GM12874 (cell line): ENCODE measurements at regions not wholly inside any gene's neighbourhood (a gene's known extent, or its start where the extent isn't known, plus 50 kb on each side); places are given as distances from the start of the nearest gene placed in this dataset.

ENCODE experiments used
- CTCF ChIP-seq: IDR thresholded peaks from 2 replicates; pipeline ENCODE4 v1.5.1; 2011; ENCODE audit warnings: low read depth, mild to moderate bottlenecking, control low read depth, low read length, moderate library complexity; ENCODE audit not compliant: insufficient read depth

- no peak for TF ChIP-seq CTCF
Observed at GRCh38 chr3:159685801-159686200, 302.8 kb upstream of the IL12A start.

GRCh38 chr3:159693226-159693625 is 295.4 kb upstream of the IL12A start:
- TF ChIP-seq CTCF = no peak

- TF ChIP-seq CTCF = no peak
Observed at GRCh38 chr3:159711560-159712333, 276.9 kb upstream of the IL12A start.

GRCh38 chr3:159721324-159721723 is 267.3 kb upstream of the IL12A start:
- no peak for TF ChIP-seq CTCF

GRCh38 chr3:159723295-159723694 is 265.3 kb upstream of the IL12A start:
- no peak for TF ChIP-seq CTCF

- TF ChIP-seq CTCF = no peak
Observed at GRCh38 chr3:159724627-159725026, 264.0 kb upstream of the IL12A start.

GRCh38 chr3:159726231-159726964 is 262.2 kb upstream of the IL12A start:
- TF ChIP-seq CTCF = no peak
